Stimulated activated CD8-positive, alpha-beta memory T cell treated with anti-CD3 and anti-CD28 coated beads, Interleukin-7, amount 100 ng/mL, for 48 hours (primary cell): ENCODE measurements at regions not wholly inside any gene's neighbourhood (a gene's known extent, or its start where the extent isn't known, plus 50 kb on each side); places are given as distances from the start of the nearest gene placed in this dataset.
A peak's percentile ranks its signal among the peaks of the same experiment; 100 is the strongest.
"Not testable (repeated sequence)": the region's sequence is repeated elsewhere in the genome, so short reads cannot be mapped to it uniquely, and the experiment has no call there.

Experiments used
- DNase-seq, 2 donors: peaks; one replicate each; pipeline ENCODE4 v3.0.0-alpha.2; 2020; ENCODE audit warnings: low read depth in 1 of 2; ENCODE audit errors: extremely low read depth in 1 of 2

GRCh38 chr13:87153371-87153770, 517.8 kb upstream of the SLITRK5 start:
- DNase-seq, result no peak

GRCh38 chr13:87166348-87166747, 504.8 kb upstream of the SLITRK5 start:
- DNase-seq, result no peak

- no peak for DNase-seq
Observed at GRCh38 chr13:87168390-87168789, 502.8 kb upstream of the SLITRK5 start.

- DNase-seq, result no peak
Observed at GRCh38 chr13:87169337-87169736, 501.8 kb upstream of the SLITRK5 start.

GRCh38 chr13:87172166-87172835, 498.9 kb upstream of the SLITRK5 start:
- DNase-seq, result no peak

GRCh38 chr13:87185138-87185537, 486.0 kb upstream of the SLITRK5 start:
- DNase-seq, result not testable (repeated sequence)

- DNase-seq, result not testable (repeated sequence)
Observed at GRCh38 chr13:87186647-87187046, 484.5 kb upstream of the SLITRK5 start.

- not testable (repeated sequence) for DNase-seq
Observed at GRCh38 chr13:87191485-87191884, 479.7 kb upstream of the SLITRK5 start.

GRCh38 chr13:87198371-87198770, 472.8 kb upstream of the SLITRK5 start:
- no peak for DNase-seq

GRCh38 chr13:87206708-87207107, 464.5 kb upstream of the SLITRK5 start:
- no peak for DNase-seq

GRCh38 chr13:87207280-87208003, 463.7 kb upstream of the SLITRK5 start:
- DNase-seq, result no peak

GRCh38 chr13:87208636-87209035, 462.5 kb upstream of the SLITRK5 start:
- no peak for DNase-seq

- DNase-seq, result no peak
Observed at GRCh38 chr13:87234981-87235380, 436.2 kb upstream of the SLITRK5 start.

- DNase-seq, result no peak
Observed at GRCh38 chr13:87235621-87236020, 435.6 kb upstream of the SLITRK5 start.

GRCh38 chr13:87244256-87244890, 426.8 kb upstream of the SLITRK5 start:
- no peak for DNase-seq

- DNase-seq, result not testable (repeated sequence)
Observed at GRCh38 chr13:87249847-87250246, 421.3 kb upstream of the SLITRK5 start.

GRCh38 chr13:87255394-87255793, 415.8 kb upstream of the SLITRK5 start:
- DNase-seq, result no peak

GRCh38 chr13:87259479-87260083, 411.6 kb upstream of the SLITRK5 start:
- DNase-seq, result no peak

GRCh38 chr13:87274209-87274819, 396.9 kb upstream of the SLITRK5 start:
- DNase-seq, result peak in 1 of 2 donors; percentile 1

GRCh38 chr13:87280139-87280538, 391.0 kb upstream of the SLITRK5 start:
- no peak for DNase-seq

GRCh38 chr13:87287721-87288120, 383.4 kb upstream of the SLITRK5 start:
- no peak for DNase-seq
